Ishikawa (cell line): ENCODE measurements at regions not wholly inside any gene's neighbourhood (a gene's known extent, or its start where the extent isn't known, plus 50 kb on each side); places are given as distances from the start of the nearest gene placed in this dataset.

Source experiments
- CEBPB ChIP-seq: IDR thresholded peaks from 2 replicates; pipeline ENCODE4 v1.6.1; 2012
- CREB1 ChIP-seq: IDR thresholded peaks from 2 replicates; pipeline ENCODE4 v1.6.1; 2012; ENCODE audit warnings: low read depth
- EGR1 ChIP-seq: IDR thresholded peaks from 2 replicates; pipeline ENCODE4 v1.6.1; 2012
- EP300 ChIP-seq: IDR thresholded peaks from 2 replicates; pipeline ENCODE4 v1.6.1; 2012; ENCODE audit warnings: borderline replicate concordance
- FOXM1 ChIP-seq: IDR thresholded peaks from 2 replicates; pipeline ENCODE4 v1.6.1; 2012; ENCODE audit warnings: low read depth, borderline replicate concordance
- NFIC ChIP-seq: IDR thresholded peaks from 2 replicates; pipeline ENCODE4 v1.6.1; 2012
- RAD21 ChIP-seq: IDR thresholded peaks from 2 replicates; pipeline ENCODE4 v1.6.1; 2012; ENCODE audit warnings: low read depth
- TAF1 ChIP-seq: IDR thresholded peaks from 2 replicates; pipeline ENCODE4 v1.6.1; 2012; ENCODE audit warnings: low read depth, mild to moderate bottlenecking
- TCF12 ChIP-seq: IDR thresholded peaks from 2 replicates; pipeline ENCODE4 v1.6.1; 2012; ENCODE audit warnings: low read depth
- TEAD4 ChIP-seq: IDR thresholded peaks from 2 replicates; pipeline ENCODE4 v1.6.1; 2012
- YY1 ChIP-seq: IDR thresholded peaks from 2 replicates; pipeline ENCODE4 v1.6.1; 2012; ENCODE audit warnings: low read depth
- ZBTB7A ChIP-seq: IDR thresholded peaks from 2 replicates; pipeline ENCODE4 v1.6.1; 2012; ENCODE audit warnings: low read depth
- TF ChIP-seq, protein P1 (sequence below): IDR thresholded peaks from 2 replicates; pipeline ENCODE4 v1.6.1; 2012
- TF ChIP-seq, protein P2 (sequence below): IDR thresholded peaks from 2 replicates; pipeline ENCODE4 v1.6.1; 2012; ENCODE audit warnings: low read depth, mild to moderate bottlenecking
- TF ChIP-seq, protein P3 (sequence below): IDR thresholded peaks from 2 replicates; pipeline ENCODE4 v1.6.1; 2012

DNA sequence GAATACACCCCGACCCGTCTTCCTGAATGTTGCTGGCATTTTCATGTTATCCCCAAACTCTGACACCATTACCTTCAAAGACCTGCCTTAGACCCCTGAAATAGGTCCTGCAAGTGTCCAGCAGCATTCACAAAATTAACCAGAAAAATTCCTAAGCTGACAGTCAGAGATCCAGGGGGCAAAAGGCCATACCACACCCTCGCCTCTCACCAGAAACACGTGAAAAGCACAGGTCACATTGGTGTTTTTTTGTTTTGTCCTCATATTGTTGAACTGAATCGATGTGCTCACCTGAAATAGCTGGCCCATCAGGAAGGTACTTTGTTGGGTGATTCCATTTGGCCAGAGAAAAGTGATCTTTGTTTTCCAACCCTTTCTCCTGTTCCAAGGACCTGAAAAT lies 113.1 kb upstream of the HES1 start:
- TF ChIP-seq NFIC (no peak), TCF12 (no peak), EGR1 (no peak), EP300 (no peak), TEAD4 (no peak), FOXM1 (no peak), RAD21 (no peak), TAF1 (no peak), ZBTB7A (no peak), CREB1 (no peak), CEBPB (no peak), YY1 (no peak)
- TF ChIP-seq, protein P1, sequence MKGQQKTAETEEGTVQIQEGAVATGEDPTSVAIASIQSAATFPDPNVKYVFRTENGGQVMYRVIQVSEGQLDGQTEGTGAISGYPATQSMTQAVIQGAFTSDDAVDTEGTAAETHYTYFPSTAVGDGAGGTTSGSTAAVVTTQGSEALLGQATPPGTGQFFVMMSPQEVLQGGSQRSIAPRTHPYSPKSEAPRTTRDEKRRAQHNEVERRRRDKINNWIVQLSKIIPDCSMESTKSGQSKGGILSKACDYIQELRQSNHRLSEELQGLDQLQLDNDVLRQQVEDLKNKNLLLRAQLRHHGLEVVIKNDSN, result no peak
- TF ChIP-seq, protein P2, sequence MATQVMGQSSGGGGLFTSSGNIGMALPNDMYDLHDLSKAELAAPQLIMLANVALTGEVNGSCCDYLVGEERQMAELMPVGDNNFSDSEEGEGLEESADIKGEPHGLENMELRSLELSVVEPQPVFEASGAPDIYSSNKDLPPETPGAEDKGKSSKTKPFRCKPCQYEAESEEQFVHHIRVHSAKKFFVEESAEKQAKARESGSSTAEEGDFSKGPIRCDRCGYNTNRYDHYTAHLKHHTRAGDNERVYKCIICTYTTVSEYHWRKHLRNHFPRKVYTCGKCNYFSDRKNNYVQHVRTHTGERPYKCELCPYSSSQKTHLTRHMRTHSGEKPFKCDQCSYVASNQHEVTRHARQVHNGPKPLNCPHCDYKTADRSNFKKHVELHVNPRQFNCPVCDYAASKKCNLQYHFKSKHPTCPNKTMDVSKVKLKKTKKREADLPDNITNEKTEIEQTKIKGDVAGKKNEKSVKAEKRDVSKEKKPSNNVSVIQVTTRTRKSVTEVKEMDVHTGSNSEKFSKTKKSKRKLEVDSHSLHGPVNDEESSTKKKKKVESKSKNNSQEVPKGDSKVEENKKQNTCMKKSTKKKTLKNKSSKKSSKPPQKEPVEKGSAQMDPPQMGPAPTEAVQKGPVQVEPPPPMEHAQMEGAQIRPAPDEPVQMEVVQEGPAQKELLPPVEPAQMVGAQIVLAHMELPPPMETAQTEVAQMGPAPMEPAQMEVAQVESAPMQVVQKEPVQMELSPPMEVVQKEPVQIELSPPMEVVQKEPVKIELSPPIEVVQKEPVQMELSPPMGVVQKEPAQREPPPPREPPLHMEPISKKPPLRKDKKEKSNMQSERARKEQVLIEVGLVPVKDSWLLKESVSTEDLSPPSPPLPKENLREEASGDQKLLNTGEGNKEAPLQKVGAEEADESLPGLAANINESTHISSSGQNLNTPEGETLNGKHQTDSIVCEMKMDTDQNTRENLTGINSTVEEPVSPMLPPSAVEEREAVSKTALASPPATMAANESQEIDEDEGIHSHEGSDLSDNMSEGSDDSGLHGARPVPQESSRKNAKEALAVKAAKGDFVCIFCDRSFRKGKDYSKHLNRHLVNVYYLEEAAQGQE, result no peak
- TF ChIP-seq, protein P3, sequence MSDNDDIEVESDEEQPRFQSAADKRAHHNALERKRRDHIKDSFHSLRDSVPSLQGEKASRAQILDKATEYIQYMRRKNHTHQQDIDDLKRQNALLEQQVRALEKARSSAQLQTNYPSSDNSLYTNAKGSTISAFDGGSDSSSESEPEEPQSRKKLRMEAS, result no peak

DNA sequence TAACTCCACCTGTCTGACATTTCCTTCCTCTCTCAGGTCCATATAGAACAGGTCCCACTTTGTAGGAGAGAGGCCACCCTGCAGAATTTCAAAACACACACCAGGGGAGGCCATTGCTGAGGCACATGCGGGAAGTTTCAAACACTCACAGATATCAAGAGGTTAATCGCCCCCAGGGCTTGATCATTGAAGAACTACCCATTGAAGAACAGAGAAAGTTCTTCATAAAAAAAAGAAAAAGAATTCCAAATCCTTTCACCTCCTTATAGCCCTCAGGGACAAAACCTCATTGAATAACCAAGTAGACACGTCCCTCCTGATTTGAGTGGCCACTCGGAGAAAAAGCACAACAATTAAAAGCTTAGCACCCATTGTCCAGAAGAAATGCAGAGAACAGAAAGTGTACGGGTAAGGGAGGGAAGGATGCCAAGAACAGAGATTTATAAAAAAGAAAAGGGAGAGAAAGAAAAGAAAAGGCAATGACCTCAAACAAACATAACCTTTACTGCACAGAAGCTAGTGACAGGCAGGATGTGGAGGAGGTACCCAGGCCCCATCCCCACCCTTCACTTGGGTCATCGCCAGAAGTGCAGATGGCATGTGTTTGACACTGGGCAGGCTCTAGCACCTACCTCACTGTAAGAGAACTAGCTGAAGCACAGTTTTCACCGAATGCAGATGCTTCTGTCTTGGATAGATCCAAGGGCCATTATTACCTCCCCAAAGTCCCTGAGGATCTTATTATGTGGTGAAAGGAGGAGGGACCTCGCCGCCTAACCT lies 112.3 kb upstream of the HES1 start:
- TF ChIP-seq EGR1, result no peak
- 0 out of 2 replicates have a peak, but pooled peaks have one; percentile 18 for TF ChIP-seq NFIC

DNA sequence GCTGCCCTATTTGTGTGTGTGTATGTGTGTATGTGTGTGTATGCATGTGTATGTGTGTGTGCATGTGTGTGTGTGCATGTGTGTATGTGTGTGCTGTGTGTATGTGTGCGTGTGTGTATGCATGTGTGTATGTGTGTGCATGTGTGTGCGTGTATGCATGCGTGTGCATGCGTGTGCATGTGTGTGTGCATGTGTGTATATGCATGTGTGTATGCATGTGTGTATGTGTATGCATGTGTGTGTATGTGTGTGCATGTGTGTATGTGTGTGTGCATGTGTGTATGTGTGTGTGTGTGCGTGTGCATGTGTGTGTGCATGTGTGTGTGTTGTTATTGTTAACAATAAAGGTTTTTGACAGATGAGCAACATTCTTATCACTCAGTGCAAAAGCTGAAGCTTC lies 110.8 kb upstream of the HES1 start:
- TF ChIP-seq, protein P3, result no peak
- TF ChIP-seq YY1, result no peak
- TF ChIP-seq TCF12, result no peak
- TF ChIP-seq RAD21, result no peak
- no peak for TF ChIP-seq FOXM1
- no peak for TF ChIP-seq TAF1
- TF ChIP-seq, protein P2, result no peak
- TF ChIP-seq CREB1, result no peak

DNA sequence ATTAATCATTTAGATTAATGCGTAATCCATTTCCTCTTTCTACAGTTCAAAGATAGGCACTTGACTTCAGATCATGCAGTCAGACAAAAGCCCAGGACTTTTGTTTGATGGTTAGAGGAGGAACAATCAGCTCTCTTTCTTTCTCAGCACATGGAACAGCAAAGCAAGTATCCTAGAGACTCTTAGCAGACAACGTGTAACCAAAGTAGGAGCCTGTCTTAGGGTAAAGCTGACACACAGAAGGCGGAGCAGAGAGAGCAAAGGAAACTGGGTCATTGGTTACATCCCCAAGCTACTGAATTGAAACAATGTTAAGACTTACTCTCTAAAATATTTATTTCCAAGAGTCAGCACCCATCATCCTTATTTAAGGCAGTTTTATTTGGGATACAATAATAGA lies 110.0 kb upstream of the HES1 start:
- TF ChIP-seq TEAD4, result no peak
- no peak for TF ChIP-seq TAF1
- no peak for TF ChIP-seq NFIC
- TF ChIP-seq RAD21, result no peak
- TF ChIP-seq, protein P3, result no peak
- no peak for TF ChIP-seq EP300

DNA sequence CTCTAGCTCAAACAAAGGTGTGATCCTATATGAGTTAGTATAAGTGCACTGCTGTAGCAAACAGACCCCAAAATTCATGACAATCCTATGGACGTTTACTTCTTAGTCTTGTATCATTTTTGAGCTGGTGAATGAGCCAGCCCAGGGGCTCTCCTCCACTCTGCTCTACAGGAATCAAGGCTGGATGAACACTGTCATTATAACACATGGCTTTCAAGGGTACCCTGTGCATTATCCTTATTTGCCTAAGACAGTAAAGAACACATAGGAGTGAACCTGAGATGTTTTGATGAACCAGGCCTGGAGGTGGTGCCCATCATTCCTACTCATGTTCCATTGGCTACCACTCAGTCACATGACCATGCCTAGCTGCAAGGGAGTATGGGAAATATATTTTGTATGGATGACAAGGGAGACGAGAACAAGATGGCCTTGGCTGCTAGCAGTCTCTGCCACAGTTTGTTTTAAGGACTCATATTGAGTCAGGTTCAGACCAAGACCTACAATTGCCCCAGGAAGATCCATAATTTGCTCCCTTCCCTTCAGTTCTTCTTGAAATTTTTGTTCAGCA lies 107.4 kb upstream of the HES1 start:
- TF ChIP-seq, protein P1, result peak; percentile 80
- TF ChIP-seq YY1, result no peak
- no peak for TF ChIP-seq TCF12

DNA sequence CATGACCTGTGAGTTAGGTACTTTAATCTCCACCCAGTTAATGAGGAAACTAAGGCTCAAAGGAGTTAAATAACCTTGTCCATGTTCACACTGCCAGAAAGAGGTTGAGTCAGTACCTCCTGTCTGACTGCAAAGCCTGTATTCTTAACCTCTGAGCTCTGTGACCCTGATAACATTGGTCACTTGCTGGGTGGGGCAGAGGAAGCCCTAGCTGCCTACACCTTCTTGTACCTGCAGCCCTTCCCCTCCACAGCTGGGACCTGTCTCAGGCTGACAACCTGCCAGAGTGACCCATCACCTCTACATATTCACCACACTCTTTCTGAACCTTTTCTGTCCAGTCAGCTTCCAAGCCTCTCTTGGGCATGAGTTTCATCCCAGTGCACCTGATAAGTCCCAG lies 106.1 kb upstream of the HES1 start:
- TF ChIP-seq TEAD4, result no peak
- no peak for TF ChIP-seq NFIC
- TF ChIP-seq TCF12, result no peak
- TF ChIP-seq ZBTB7A, result no peak
- no peak for TF ChIP-seq YY1
- no peak for TF ChIP-seq EP300
- no peak for TF ChIP-seq TAF1
- no peak for TF ChIP-seq CREB1
- TF ChIP-seq CEBPB, result no peak
